ENCODE measurements at regions not wholly inside any gene's neighbourhood (a gene's known extent, or its start where the extent isn't known, plus 50 kb on each side); places are given as distances from the start of the nearest gene placed in this dataset.
"Not testable (repeated sequence)": the region's sequence is repeated elsewhere in the genome, so short reads cannot be mapped to it uniquely, and the experiment has no call there.

DNA sequence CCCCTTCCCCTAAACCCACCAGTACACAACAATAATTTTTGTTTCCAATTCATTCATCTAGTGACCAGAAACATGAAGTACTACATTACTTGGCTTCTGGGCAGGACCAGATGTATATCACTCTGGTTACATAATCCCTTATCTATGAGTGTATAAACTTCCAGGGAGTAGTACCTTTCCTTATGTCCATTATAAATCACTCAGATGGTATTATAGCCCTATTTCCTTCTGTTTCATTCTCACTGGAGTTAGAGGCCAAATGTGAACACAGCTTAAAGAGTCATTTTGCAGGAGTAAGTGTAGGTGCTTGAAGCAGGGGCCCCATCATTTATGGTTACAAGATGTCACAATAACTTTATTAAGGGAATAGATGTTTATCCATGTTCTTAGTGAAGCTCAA is 894.4 kb upstream of the NXPH2 start:
- no peaks in the 10 kb centered on the region for H3K9me3 ChIP-seq
- TF ChIP-seq, protein P1, sequence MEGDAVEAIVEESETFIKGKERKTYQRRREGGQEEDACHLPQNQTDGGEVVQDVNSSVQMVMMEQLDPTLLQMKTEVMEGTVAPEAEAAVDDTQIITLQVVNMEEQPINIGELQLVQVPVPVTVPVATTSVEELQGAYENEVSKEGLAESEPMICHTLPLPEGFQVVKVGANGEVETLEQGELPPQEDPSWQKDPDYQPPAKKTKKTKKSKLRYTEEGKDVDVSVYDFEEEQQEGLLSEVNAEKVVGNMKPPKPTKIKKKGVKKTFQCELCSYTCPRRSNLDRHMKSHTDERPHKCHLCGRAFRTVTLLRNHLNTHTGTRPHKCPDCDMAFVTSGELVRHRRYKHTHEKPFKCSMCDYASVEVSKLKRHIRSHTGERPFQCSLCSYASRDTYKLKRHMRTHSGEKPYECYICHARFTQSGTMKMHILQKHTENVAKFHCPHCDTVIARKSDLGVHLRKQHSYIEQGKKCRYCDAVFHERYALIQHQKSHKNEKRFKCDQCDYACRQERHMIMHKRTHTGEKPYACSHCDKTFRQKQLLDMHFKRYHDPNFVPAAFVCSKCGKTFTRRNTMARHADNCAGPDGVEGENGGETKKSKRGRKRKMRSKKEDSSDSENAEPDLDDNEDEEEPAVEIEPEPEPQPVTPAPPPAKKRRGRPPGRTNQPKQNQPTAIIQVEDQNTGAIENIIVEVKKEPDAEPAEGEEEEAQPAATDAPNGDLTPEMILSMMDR (IDR thresholded peaks at IDR 0.05), result no peak
- no peak for TF ChIP-seq POLR2A (IDR thresholded peaks at IDR 0.05)
- intact Hi-C loops (cut with DNase I), result no loop called here
- no peak overlapping the region for H3K4me3 ChIP-seq
- no peaks in the 10 kb centered on the region for H3K36me3 ChIP-seq
- DNase-seq, result no peak
- no peak overlapping the region for H3K27ac ChIP-seq
- H3K27me3 ChIP-seq, result no peaks in the 10 kb centered on the region
- H3K4me1 ChIP-seq (ENCODE audit: insufficient read depth), result no peaks in the 10 kb centered on the region

DNA sequence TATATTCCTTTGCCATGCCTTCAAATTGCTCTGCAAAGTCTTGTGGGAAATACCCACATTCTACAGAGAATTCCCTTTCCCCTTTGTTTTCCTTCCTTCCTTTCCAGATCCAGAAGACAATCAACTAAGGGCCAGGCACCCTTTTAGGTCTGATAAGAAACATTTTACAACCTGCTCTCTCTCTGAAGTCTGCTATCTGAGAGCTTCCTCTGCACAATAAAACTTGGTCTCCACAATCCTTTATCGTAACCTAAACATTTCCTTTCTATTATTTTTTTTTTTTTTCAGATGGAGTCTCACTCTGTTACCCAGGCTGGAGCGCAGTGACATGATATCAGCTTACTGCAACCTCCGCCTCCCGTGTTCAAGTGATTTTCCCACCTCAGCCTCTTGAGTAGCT is 893.3 kb upstream of the NXPH2 start:
- DNase-seq, result not testable (repeated sequence)

DNA sequence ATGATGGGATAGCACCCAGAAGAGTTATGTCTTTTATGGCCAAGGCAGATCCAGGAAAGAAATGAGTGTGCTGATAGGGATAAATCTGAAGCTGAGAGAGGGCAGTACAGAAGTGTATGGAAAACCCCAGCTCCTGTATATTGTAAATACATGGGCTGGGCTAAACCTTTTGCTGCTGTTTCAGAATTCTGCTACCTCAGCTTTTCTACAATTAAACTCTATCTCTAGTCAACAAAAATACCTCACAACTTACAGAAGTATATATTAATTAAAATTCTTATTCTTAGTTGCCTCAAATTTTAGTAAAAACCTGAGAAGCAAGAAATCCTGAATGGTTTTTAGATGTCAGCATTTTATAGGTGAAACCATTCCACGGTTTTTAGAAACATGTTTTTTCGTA is 889.5 kb upstream of the NXPH2 start:
- Histone ChIP-seq H3K27ac (no peak overlapping the region), H3K4me3 (no peak overlapping the region), H3K27me3 (no peaks in the 10 kb centered on the region), H3K36me3 (no peaks in the 10 kb centered on the region), H3K9me3 (no peaks in the 10 kb centered on the region), H3K4me1 (ENCODE audit: insufficient read depth) (no peaks in the 10 kb centered on the region)
- intact Hi-C loops (cut with DNase I), result no loop called here
- WGBS, 3 donors, result 46 to 61% (median 55%) methylated on average over 2 of the region's 2 CpGs
- TF ChIP-seq, protein P1 (IDR thresholded peaks at IDR 0.05), result no peak
- TF ChIP-seq POLR2A (IDR thresholded peaks at IDR 0.05), result no peak
- no peak for TF ChIP-seq EP300 (IDR thresholded peaks at IDR 0.05)
- no peak for DNase-seq

More for the DNA sequence above, 893.3 kb upstream of the NXPH2 start:
- 79 to 83% (median 81%) methylated on average over 4 of the region's 4 CpGs for WGBS, 3 donors
- H3K27me3 ChIP-seq; H3K9me3 ChIP-seq; H3K36me3 ChIP-seq; H3K4me1 ChIP-seq (ENCODE audit: insufficient read depth); H3K27ac ChIP-seq; H3K4me3 ChIP-seq; intact Hi-C loops (cut with DNase I): not testable (repeated sequence)

DNA sequence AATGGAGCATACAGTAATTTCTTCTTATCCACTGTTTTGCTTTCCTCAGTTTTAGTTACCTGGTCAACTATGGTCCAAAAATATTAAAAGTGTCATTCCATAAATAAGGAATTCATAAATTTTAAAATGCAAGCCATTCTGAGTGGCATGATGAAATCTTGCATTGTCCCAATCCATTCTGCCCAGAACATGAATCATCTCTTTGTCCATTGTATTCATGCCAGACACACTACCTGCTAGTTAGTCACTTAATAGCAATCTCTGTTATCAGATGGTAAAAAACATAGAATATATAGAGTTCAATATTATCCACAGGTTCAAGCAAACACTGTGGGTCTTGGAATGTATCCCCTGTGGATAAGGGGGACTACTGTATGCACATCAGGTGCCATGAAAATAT is 872.2 kb upstream of the NXPH2 start:
- H3K27me3 ChIP-seq, result no peaks in the 10 kb centered on the region
- H3K36me3 ChIP-seq, result no peaks in the 10 kb centered on the region
- TF ChIP-seq EP300 (IDR thresholded peaks at IDR 0.05) (no peak), POLR2A (IDR thresholded peaks at IDR 0.05) (no peak)
- TF ChIP-seq, protein P1 (IDR thresholded peaks at IDR 0.05), result no peak
- no peak for DNase-seq
- no peak overlapping the region for H3K27ac ChIP-seq
- intact Hi-C loops (cut with DNase I), result no loop called here
- no peak overlapping the region for H3K4me3 ChIP-seq
- H3K9me3 ChIP-seq, result no peaks in the 10 kb centered on the region
- H3K4me1 ChIP-seq (ENCODE audit: insufficient read depth), result no peaks in the 10 kb centered on the region

DNA sequence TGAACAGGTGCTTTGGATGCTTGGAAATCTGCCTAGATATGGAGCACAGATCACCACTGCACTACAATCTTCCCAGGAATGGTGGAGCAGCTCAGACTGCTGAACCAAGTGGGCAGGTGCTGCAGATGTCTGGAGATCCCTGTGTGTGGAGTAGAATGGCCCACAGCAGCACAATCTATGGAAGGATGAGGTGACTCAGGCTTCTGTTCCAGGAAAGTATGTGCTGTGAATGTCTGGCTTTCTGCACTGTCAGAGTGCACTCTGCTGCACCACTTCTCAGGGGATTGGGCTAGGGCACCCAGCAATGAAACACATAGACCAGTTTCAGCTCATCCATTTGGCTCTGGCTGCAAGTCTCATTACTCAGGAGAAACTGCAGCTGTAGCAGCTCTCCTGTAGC is 865.4 kb upstream of the NXPH2 start:
- intact Hi-C loops (cut with DNase I), result no loop called here
- Histone ChIP-seq H3K27me3 (no peaks in the 10 kb centered on the region), H3K4me1 (ENCODE audit: insufficient read depth) (no peaks in the 10 kb centered on the region), H3K36me3 (no peaks in the 10 kb centered on the region), H3K4me3 (no peak overlapping the region), H3K9me3 (no peaks in the 10 kb centered on the region), H3K27ac (no peak overlapping the region)
- TF ChIP-seq POLR2A (IDR thresholded peaks at IDR 0.05), result no peak
- TF ChIP-seq, protein P1 (IDR thresholded peaks at IDR 0.05), result no peak
- no peak for TF ChIP-seq EP300 (IDR thresholded peaks at IDR 0.05)
- no peak for DNase-seq
